IMR-90 (cell line): ENCODE measurements at regions not wholly inside any gene's neighbourhood (a gene's known extent, or its start where the extent isn't known, plus 50 kb on each side); places are given as distances from the start of the nearest gene placed in this dataset.

Experiments used
- CEBPB ChIP-seq: IDR thresholded peaks from 2 replicates; pipeline ENCODE4 v1.6.1; 2012; ENCODE audit warnings: low read depth, low read length, improper control_type of control experiment
- CHD1 ChIP-seq: IDR thresholded peaks from 2 replicates; pipeline ENCODE4 v1.6.1; 2012; ENCODE audit warnings: low read depth, low read length, improper control_type of control experiment
- POLR2A ChIP-seq: IDR thresholded peaks from 2 replicates; pipeline ENCODE4 v1.6.1; 2012; ENCODE audit warnings: mild to moderate bottlenecking, low read depth, low read length
- RFX5 ChIP-seq: IDR thresholded peaks from 2 replicates; pipeline ENCODE4 v1.8.0; 2012; ENCODE audit warnings: low read depth, mild to moderate bottlenecking, low read length, moderate library complexity
- TF ChIP-seq, protein P1 (sequence below): conservative IDR thresholded peaks from 2 replicates; pipeline ENCODE4 v1.5.1; 2012; ENCODE audit warnings: mild to moderate bottlenecking, low read depth, low read length, improper control_type of control experiment
- TF ChIP-seq, protein P2 (sequence below): fragments of 150-350 bp; IDR thresholded peaks from 2 replicates; pipeline ENCODE4 v1.6.1; 2017; ENCODE audit warnings: mild to moderate bottlenecking, antibody characterized with exemption, low read length, low read depth

DNA sequence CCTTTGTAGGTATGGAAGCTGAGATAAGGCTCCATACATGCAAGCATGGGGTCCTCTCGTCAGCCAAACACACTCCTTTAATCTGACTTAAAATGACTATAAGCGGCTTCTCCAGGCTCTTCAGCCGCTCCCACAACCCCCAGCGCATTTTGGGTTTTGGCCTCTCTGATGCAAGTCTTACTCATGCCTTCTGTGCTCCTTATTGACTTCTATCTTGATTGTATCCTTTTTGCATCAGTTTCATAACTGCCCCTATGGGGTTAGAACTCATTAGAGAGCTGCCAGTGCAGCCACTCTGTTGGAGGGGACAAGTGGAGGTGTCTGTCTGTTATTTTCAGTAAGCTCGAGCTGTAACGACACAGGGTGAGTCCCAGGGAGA is 70.1 kb upstream of the TAB2 start:
- TF ChIP-seq POLR2A: no peak
- TF ChIP-seq, protein P1, sequence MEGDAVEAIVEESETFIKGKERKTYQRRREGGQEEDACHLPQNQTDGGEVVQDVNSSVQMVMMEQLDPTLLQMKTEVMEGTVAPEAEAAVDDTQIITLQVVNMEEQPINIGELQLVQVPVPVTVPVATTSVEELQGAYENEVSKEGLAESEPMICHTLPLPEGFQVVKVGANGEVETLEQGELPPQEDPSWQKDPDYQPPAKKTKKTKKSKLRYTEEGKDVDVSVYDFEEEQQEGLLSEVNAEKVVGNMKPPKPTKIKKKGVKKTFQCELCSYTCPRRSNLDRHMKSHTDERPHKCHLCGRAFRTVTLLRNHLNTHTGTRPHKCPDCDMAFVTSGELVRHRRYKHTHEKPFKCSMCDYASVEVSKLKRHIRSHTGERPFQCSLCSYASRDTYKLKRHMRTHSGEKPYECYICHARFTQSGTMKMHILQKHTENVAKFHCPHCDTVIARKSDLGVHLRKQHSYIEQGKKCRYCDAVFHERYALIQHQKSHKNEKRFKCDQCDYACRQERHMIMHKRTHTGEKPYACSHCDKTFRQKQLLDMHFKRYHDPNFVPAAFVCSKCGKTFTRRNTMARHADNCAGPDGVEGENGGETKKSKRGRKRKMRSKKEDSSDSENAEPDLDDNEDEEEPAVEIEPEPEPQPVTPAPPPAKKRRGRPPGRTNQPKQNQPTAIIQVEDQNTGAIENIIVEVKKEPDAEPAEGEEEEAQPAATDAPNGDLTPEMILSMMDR: no peak
- TF ChIP-seq RFX5: no peak
- TF ChIP-seq CEBPB: no peak
- no peak for TF ChIP-seq CHD1
- TF ChIP-seq, protein P2, sequence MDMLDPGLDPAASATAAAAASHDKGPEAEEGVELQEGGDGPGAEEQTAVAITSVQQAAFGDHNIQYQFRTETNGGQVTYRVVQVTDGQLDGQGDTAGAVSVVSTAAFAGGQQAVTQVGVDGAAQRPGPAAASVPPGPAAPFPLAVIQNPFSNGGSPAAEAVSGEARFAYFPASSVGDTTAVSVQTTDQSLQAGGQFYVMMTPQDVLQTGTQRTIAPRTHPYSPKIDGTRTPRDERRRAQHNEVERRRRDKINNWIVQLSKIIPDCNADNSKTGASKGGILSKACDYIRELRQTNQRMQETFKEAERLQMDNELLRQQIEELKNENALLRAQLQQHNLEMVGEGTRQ: no peak
